ENCODE measurements at regions not wholly inside any gene's neighbourhood (a gene's known extent, or its start where the extent isn't known, plus 50 kb on each side); places are given as distances from the start of the nearest gene placed in this dataset.
A peak's percentile ranks its signal among the peaks of the same experiment; 100 is the strongest.

- TF ChIP-seq, protein P1, sequence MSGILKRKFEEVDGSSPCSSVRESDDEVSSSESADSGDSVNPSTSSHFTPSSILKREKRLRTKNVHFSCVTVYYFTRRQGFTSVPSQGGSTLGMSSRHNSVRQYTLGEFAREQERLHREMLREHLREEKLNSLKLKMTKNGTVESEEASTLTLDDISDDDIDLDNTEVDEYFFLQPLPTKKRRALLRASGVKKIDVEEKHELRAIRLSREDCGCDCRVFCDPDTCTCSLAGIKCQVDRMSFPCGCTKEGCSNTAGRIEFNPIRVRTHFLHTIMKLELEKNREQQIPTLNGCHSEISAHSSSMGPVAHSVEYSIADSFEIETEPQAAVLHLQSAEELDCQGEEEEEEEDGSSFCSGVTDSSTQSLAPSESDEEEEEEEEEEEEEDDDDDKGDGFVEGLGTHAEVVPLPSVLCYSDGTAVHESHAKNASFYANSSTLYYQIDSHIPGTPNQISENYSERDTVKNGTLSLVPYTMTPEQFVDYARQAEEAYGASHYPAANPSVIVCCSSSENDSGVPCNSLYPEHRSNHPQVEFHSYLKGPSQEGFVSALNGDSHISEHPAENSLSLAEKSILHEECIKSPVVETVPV (CRISPR knock-in tag; IDR thresholded peaks at IDR 0.05), result no peak
- TF ChIP-seq TCF4 (CRISPR knock-in tag; IDR thresholded peaks at IDR 0.05; ENCODE audit: borderline replicate concordance) (no peak), GLIS3 (CRISPR knock-in tag; IDR thresholded peaks at IDR 0.05) (no peak), CSDC2 (CRISPR knock-in tag; IDR thresholded peaks at IDR 0.05) (no peak), OSR1 (CRISPR knock-in tag; IDR thresholded peaks at IDR 0.05) (no peak), ZFP3 (CRISPR knock-in tag; IDR thresholded peaks at IDR 0.05) (no peak), ARNTL (CRISPR knock-in tag; IDR thresholded peaks at IDR 0.05; ENCODE audit: borderline replicate concordance, low read depth) (no peak), ZNF8 (CRISPR knock-in tag; IDR thresholded peaks at IDR 0.05) (no peak), CREB5 (CRISPR knock-in tag; IDR thresholded peaks at IDR 0.05; ENCODE audit: low read depth) (no peak), ZNF70 (CRISPR knock-in tag; IDR thresholded peaks at IDR 0.05) (no peak)
Measured at GRCh38 chr13:109875746-109876145, 89.4 kb upstream of the IRS2 start (continued).

GRCh38 chr13:109874484-109875454, 88.4 kb upstream of the IRS2 start:
- TF ChIP-seq SNAI2 (CRISPR knock-in tag; IDR thresholded peaks at IDR 0.05) (no peak), ISL1 (CRISPR knock-in tag; IDR thresholded peaks at IDR 0.05) (peak; percentile 80), CSDC2 (CRISPR knock-in tag; IDR thresholded peaks at IDR 0.05) (peak; percentile 57; the same call in 1 of the 2 replicates)
- peak; percentile 81 for ATAC-seq

- TF ChIP-seq CREB5 (CRISPR knock-in tag; IDR thresholded peaks at IDR 0.05; ENCODE audit: low read depth), result no peak
- no peak for TF ChIP-seq BACH2 (CRISPR knock-in tag; IDR thresholded peaks at IDR 0.05; ENCODE audit: borderline replicate concordance)
- TF ChIP-seq ESRRG (CRISPR knock-in tag; IDR thresholded peaks at IDR 0.05), result no peak
- TF ChIP-seq ZFP30 (CRISPR knock-in tag; IDR thresholded peaks at IDR 0.05), result no peak
- TF ChIP-seq OSR1 (CRISPR knock-in tag; IDR thresholded peaks at IDR 0.05), result no peak
- TF ChIP-seq TOX (CRISPR knock-in tag; IDR thresholded peaks at IDR 0.05; ENCODE audit: borderline replicate concordance), result no peak
- no peak for TF ChIP-seq POU6F1 (CRISPR knock-in tag; IDR thresholded peaks at IDR 0.05; ENCODE audit: borderline replicate concordance, low read depth)
- no peak for TF ChIP-seq ISL1 (CRISPR knock-in tag; IDR thresholded peaks at IDR 0.05)
- no peak for TF ChIP-seq RARB (CRISPR knock-in tag; IDR thresholded peaks at IDR 0.05)
- TF ChIP-seq ZC3H10 (CRISPR knock-in tag; IDR thresholded peaks at IDR 0.05), result no peak
- no peak for ATAC-seq
Measured at GRCh38 chr13:109873351-109874123, 87.2 kb upstream of the IRS2 start.

GRCh38 chr13:109872864-109873263, 86.5 kb upstream of the IRS2 start:
- ATAC-seq, result no peak
- TF ChIP-seq GLIS3 (CRISPR knock-in tag; IDR thresholded peaks at IDR 0.05), result no peak
